A172 (cell line): ENCODE measurements at regions not wholly inside any gene's neighbourhood (a gene's known extent, or its start where the extent isn't known, plus 50 kb on each side); places are given as distances from the start of the nearest gene placed in this dataset.
"Not testable (repeated sequence)": the region's sequence is repeated elsewhere in the genome, so short reads cannot be mapped to it uniquely, and the experiment has no call there.

ENCODE experiments used
- DNase-seq: peaks from one replicate; pipeline ENCODE4 v3.0.0-alpha.2; 2015; ENCODE audit warnings: low spot score

GRCh38 chr2:31813016-31813415, 197.8 kb downstream of the MEMO1 start:
- DNase-seq, result no peak

DNA sequence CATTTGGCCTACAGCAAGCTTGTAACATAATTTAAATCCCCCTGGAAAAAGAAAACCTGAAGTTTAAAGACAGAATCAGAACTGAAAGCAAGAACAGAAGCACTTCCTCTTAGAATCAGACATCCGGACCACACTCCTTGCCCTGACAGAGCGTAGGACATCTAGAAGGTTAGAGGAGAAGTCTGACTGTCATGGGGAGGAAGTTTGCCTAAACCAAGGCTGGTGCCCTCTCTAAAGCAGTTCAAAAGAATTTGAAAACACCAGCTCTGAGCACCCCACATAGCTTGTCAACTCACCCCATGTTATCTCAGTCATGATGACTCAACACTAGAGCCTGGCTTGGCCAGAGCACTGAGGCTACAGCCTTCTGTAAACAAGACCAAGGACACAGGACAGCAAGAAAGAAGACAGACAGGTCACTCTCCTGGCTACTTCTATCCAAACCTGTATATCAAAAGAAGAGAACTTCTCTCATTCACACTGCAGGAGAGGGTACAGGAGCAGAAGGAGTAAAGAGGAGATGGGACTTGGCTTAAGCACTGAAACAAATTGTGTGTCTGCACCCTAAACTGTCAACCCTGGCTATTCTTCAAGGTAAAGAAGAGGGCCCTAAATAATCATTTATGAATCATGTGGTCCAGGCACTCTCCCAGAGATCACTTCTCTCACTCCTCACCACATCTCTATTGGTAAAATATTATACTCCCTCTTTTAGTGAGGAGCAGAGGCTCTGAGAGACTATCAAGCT, 198.6 kb downstream of the MEMO1 start:
- DNase-seq, result peak; percentile 40

GRCh38 chr2:31811482-31811881, 199.3 kb downstream of the MEMO1 start:
- DNase-seq, result no peak

DNA sequence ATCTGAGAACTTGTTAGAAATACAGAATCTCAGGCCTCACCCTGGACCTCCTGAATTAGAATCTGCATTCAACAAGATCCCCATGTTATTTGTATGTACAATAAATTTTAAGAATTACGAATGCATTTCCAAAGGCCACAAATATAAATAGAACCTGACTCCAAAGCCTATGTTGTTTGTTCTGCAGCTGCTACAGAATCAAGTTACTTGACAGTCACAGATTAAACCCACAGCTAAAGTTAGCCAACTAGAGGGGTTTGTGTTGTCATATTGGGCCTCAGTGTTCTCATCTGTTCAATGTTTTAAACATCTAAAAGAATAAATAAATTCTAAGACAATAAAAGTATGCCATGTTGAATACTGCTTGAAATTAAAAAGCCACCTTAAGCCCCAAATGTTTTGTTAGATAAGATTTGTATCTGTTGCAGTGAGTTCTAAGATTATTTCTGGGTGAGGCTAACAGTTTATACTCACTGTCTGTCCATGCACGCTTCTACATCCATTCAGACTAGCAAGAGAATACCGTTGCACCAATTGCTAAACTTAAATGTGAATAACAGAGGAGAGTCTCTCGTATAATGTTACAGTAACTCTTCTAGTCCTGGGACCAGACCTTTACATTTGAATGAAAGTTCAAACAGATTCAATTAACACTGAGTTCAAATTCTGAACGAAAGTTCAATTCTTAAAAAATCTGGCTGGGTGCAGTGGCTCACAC, 200.4 kb downstream of the MEMO1 start:
- DNase-seq, result no peak

DNA sequence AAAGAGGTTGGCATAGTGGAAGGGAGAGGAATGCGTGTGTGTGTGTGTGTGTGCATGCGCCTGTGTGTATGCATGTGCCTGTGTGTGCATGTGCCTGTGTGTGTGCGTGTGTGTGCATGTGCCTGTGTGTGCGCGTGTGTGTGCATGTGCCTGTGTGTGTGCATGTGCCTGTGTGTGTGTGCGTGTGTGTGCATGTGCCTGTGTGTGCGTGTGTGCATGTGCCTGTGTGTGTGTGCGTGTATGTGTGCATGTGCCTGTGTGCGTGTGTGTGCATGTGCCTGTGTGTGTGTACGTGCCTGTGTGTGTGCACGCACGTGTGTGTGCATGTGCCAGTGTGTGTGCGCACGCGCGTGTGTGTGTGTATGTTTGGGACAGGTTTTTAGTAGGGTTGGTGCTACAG, 205.1 kb downstream of the MEMO1 start:
- DNase-seq, result no peak

GRCh38 chr2:31803481-31804153, 207.2 kb downstream of the MEMO1 start:
- not testable (repeated sequence) for DNase-seq

DNA sequence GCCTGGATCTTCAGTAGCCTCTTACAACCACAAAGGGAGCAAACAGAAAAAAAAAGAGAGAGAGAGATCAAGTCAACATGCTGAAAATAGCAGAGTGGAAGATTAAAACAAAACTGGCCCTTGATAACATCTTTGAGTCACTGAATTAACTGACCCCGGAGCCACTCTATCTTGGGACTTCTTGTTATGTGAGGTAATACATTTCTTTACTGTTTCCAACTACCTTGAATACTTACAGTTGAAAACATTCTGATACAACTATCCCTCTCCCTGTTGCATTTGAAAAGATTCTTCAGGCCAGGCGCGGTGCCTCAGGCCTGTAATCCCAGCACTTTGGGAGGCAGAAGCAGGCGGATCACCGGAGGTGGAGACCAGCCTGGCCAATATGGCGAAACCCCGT, 208.1 kb downstream of the MEMO1 start:
- DNase-seq, result no peak

DNA sequence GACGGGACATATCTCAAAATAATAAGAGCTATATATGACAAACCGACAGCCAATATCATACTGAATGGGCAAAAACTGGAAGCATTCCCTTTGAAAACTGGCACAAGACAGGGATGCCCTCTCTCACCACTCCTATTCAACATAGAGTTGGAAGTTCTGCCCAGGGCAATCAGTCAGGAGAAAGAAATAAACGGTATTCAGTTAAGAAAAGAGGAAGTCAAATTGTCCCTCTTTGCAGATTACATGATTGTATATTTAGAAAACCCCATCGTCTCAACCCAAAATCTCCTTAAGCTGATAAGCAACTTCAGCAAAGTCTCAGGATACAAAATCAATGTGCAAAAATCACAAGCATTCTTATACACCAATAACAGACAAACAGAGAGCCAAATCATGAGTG, 211.5 kb downstream of the MEMO1 start:
- DNase-seq, result not testable (repeated sequence)

DNA sequence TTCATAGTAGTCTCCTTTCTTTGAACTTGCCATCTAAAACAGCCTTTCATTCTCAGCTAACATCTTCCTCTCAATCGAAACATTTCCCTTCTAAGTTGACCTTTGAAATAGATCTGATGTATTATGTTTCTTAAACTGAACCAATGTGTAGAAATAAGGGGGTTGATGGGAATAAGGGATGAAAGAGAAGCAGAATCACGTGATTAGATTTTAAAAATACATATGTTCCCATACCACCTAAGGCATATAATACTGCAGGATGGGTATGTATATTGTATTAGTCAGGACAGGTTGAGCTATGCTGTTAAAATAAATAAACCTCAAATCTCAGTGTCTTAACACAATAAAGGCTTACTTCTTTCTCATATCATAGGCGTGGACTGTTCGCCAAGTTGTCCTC, 207.5 kb upstream of the SRD5A2 start:
- DNase-seq, result no peak

DNA sequence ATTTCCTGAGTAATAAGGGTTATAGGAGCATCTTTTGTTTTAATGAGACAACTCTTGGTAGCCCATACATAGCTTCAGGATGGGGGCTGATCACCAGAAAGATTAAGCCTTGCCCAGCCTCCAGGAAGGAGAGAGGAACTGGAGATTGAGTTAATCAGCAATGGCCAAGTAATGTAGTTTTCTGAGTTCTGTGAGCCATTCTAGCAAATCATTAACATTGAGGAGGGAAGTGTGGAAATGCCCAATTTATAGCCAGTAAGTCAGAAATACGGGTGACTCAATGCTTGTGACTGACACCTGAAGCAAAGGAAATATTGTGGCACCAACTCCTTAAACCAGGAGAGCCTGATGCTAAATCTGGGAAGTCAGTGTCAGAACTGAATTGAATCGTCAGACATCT, 205.1 kb upstream of the SRD5A2 start:
- DNase-seq, result no peak

DNA sequence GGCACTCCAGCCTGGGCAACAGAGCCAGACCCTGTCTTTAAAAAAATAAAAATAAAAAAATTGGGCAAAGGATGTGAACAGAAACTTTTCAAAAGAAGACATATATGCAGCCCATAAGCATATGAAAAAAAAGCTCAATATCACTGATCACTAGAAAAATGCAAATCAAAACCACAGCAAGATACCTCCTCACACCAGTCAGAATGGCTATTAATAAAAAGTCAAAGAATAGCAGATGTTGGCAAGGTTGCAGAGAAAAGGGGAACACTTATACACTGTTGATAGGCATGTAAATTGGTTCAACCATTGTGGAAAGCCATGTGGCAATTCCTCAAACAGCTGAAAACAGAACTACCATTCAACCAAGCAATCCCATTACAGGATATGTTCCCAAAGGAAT, 204.1 kb upstream of the SRD5A2 start:
- no peak for DNase-seq

DNA sequence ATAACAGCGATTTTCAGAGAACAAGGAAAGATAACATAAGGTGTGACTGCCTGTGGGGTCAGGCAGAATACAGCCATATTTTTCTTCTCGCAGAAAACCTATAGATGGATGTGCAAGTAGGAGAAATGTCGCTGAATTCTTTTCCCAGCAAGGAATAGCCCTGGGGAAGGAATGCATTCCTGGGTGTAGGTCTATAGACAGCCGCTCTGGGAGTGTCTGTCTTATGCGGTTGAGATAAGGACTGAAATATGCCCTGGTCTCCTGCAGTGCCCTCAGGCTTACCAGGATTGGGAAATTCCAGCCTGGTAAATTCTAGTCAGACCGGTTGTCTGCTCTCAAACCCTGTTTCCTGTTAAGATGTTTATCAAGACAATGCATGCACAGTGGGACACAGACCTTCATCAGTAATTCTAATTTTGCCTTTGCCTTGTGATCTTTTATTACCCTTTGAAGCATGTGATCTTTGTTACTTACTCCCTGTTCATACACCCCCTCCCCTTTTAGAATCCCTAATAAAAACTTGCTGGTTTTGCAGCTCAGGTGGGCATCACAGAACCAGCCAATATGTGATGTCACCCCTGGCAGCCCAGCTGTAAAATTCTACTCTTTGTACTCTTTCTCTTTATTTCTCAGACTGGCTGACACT, 202.8 kb upstream of the SRD5A2 start:
- peak; percentile 69 for DNase-seq

DNA sequence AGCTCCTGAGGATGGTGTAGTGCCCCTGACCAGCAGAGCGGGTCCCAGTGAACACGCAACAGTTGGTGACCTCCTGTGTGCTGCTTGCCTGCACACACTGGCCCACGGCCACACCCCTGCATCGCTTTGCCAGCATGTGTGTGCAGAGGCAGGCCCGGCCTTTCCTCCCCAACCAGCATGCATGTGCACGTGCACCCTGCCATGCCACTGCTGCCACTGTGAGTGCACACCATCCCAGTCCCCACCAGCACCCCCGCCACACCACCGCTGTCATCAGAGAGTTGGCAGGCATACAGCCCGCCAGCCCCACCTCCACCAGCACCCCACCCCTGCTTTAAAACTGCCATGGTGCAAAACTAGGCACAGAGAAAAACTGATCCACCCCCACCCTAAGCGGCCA, 197.4 kb upstream of the SRD5A2 start:
- DNase-seq, result no peak

GRCh38 chr2:31770741-31771140, 190.0 kb upstream of the SRD5A2 start:
- DNase-seq, result no peak

DNA sequence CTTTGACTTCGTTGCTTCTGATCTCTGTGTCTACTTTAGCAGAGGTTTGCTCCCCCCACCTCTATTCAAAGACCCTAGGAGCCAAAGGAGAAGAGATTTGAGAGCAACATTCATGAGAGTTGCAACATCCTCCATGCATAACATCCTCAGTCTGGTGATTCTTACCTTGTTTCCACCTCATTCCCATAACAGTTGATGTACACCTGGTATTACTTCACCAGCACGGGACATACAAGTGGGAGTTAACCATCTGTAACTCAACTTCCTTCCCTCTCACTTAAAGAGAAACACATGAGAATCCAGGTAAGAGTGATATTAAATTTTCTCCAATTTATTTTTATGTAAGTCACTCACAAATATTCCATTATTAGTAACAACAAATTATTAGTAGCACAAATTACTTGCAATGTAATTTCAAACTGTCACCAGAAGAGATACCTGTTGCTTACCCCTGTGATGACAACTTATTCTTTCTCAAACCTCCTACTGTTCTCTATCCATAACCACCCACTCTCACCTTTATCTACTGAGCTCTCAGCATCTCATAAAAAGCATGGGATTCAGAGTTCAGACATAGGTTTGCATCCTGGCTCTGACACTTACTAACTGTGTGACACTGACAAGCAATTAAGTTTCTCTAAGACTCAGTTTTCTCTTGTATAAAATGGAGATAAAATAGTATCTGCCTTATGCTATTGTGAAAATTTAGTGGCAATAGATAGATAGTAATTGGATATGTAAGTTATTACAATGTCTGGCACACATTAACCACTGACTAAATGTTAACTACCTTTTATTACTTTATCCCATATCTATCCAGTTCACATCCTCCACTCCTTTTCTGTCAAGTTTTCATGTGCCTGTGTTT, 184.6 kb upstream of the SRD5A2 start:
- DNase-seq, result no peak

DNA sequence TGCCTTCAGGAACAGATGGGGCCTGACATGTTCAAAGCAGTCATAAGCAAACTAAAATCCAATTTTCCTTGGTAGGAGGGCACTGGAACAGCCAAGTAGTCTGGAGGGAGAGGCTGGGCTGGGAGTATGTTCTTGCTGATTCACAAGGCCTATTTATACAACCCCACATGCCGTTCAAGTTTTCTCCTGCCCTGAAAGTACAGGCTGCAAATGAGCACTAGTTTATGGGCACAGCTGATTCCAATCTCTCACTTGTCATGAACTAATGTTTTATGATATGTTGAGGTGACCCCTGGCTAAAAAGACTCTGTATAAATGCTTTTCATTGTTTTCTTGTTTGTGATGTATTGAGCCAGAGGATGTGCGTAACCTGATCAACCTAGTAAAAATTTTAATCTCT, 183.4 kb upstream of the SRD5A2 start:
- no peak for DNase-seq

GRCh38 chr2:31762085-31762484, 181.3 kb upstream of the SRD5A2 start:
- no peak for DNase-seq

DNA sequence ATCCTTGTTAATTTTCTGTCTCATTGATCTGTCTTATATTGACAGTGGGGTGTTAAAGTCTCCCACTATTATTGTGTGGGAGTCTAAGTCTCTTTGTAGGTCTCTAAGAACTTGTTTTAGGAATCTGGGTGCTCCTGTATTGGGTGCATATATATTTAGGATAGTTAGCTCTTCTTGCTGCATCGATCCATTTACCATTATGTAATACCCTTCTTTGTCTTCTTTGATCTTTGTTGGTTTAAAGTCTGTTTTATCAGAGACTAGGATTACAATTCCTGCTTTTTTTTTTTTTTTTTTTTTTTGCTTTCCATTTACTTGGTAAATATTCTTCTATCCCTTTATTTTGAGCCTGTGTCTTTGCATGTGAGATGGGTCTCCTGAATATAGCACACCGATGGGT, 176.6 kb upstream of the SRD5A2 start:
- DNase-seq, result not testable (repeated sequence)

DNA sequence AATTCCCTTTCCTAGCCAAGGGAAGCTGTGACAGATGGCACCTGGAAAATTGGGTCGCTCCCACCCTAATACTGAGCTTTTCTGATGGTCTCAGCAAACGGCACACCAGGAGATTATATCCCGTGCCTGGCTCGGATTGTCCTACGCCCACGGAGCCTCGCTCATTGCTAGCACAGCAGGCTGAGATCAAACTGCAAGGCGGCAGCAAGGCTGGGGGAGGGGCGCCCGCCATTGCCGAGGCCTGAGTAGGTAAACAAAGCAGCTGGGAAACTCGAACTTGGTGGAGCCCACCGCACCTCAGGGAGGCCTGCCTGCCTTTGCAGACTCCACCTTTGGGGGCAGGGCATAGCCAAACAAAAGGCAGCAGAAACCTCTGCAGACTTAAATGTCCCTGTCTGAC, 168.0 kb upstream of the SRD5A2 start:
- not testable (repeated sequence) for DNase-seq

DNA sequence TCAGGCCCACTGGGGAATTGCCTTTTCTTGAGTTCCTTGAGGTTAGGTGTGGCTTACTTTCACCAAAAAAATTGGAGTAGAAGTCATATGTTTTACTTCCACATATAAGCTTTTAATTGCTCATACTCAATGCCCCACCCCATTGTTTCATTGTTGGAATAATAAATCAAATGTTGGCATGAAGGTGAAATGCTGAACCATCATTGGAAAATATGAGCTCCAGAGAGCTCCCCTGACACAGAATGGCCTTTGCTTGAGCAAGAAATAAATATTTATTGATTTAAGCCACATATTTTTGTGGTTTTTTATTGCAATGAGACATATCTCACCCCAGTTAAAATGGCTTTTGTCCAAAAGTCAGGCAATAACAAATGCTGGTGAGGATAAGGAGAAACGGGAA, 167.3 kb upstream of the SRD5A2 start:
- peak; percentile 6 for DNase-seq

DNA sequence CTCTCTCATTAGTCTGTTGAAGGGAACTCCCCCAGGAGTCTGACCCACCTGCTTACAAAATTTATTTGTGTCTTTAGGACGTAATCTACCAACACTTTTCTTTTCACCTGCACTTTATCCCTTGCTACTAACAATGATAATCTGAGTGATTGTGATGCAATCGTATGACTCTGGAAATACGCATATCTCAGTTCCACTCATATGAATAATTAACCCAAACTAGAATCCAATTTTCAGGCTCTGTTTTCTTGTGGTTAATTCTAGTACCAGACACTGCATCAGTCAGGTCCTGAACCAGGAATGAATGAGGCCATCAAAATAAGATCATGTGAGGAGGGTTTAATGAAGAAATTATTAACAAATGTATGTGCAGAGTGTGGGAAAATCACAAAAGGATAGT, 158.4 kb upstream of the SRD5A2 start:
- DNase-seq, result no peak
